ENCODE measurements at regions not wholly inside any gene's neighbourhood (a gene's known extent, or its start where the extent isn't known, plus 50 kb on each side); places are given as distances from the start of the nearest gene placed in this dataset.

DNA sequence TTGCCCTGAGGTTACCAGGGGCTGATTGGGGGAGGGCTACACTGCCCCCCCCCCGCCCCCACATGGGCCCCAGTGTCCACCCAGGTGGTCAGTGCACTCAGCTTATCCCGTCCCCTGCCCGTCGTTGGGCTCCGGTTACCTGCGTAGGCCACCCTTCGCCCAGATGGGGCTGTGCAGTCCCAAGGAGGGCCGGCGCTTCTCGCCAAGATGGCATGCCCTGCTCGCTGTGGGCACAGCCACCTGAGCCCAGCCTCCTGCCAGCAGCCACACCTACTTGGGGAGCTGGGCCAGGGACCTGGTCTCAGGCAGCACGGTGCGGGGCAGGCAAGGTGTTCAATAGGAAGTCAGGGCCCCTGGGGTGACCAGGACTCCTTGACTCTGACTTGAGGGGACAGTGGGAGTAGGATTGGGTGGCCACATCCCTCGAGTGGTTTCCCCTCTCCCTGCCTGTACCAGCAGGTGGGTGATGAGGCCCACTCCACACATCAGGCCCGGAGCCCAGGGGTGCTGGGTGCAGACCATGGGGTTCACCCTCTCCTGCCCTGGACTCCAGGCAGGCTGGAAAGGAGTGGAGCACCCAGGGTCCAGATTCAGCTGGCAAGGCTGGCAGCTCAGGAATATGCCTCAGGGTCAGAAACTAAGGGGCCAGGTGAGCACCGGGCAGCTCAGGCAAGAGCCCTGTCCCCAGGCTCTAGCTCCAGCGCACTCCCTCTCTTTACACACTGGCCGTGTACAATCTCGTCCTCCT lies 170.3 kb downstream of the GLI2 start:
- Histone ChIP-seq H3K79me2 (ENCODE audit: control insufficient read depth, insufficient read depth, low read length) (no peaks in the 10 kb centered on the region), H3K27me3 (replicated peaks in 1 of 4; ENCODE audit: control extremely low read depth in 1 of 4, control insufficient read depth in 3 of 4, insufficient read depth in 4 of 4, low read length in 3 of 4) (no peaks in the 10 kb centered on the region), H2AFZ (ENCODE audit: insufficient read depth, low read depth, low read length, poor library complexity, severe bottlenecking) (no peak overlapping the region), H3K9me3 (ENCODE audit: control extremely low read depth in 1 of 3, control insufficient read depth in 2 of 3, insufficient read depth in 1 of 3, low read length in 2 of 3) (peaks cover 0 to 3% (median 0%) of the 10 kb centered on the region in 3 donors), H4K20me1 (ENCODE audit: control insufficient read depth, insufficient read depth, low read length, poor library complexity, severe bottlenecking) (no peaks in the 10 kb centered on the region), H3K4me2 (replicated peaks; ENCODE audit: low read depth, low read length, poor library complexity, severe bottlenecking) (no peak overlapping the region), H3K4me3 (ENCODE audit: control extremely low read depth in 1 of 5, extremely low read depth in 1 of 5, insufficient read depth in 1 of 5, low read depth in 2 of 5, low read length in 4 of 5) (no peak overlapping the region), H3K36me3 (replicated peaks in 1 of 2; ENCODE audit: control extremely low read depth in 1 of 2, control insufficient read depth in 1 of 2, extremely low read depth in 1 of 2, insufficient read depth in 2 of 2, low read length in 1 of 2) (no peaks in the 10 kb centered on the region), H3K4me1 (ENCODE audit: control insufficient read depth in 2 of 2, insufficient read depth in 2 of 2, low read length in 2 of 2) (no peaks in the 10 kb centered on the region), H3K9ac (ENCODE audit: low read length) (no peak overlapping the region), H3K27ac (ENCODE audit: low read length in 2 of 2) (no peak overlapping the region)
- ChIA-PET CTCF (no interaction called here), POLR2A (no interaction called here)
- DNase-seq: no peak
- no peaks in the 10 kb centered on the region for H3K27me3 Mint-ChIP-seq
- intact Hi-C loops (cut with micrococcal nuclease): no loop called here
- no peak for ATAC-seq (ENCODE audit: low read depth)
- no peak overlapping the region for H3K4me3 Mint-ChIP-seq
- TF ChIP-seq EZH2 (IDR thresholded peaks at IDR 0.05; ENCODE audit: borderline replicate concordance, insufficient read depth, low read depth, low read length, poor library complexity, severe bottlenecking): no peak
- TF ChIP-seq, protein P1, sequence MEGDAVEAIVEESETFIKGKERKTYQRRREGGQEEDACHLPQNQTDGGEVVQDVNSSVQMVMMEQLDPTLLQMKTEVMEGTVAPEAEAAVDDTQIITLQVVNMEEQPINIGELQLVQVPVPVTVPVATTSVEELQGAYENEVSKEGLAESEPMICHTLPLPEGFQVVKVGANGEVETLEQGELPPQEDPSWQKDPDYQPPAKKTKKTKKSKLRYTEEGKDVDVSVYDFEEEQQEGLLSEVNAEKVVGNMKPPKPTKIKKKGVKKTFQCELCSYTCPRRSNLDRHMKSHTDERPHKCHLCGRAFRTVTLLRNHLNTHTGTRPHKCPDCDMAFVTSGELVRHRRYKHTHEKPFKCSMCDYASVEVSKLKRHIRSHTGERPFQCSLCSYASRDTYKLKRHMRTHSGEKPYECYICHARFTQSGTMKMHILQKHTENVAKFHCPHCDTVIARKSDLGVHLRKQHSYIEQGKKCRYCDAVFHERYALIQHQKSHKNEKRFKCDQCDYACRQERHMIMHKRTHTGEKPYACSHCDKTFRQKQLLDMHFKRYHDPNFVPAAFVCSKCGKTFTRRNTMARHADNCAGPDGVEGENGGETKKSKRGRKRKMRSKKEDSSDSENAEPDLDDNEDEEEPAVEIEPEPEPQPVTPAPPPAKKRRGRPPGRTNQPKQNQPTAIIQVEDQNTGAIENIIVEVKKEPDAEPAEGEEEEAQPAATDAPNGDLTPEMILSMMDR (IDR thresholded peaks at IDR 0.05): no peak
- H3K27ac Mint-ChIP-seq: no peak overlapping the region
- 90% methylated on average over 16 of the region's 19 CpGs for WGBS (ENCODE audit: insufficient coverage)
- H3K9me3 Mint-ChIP-seq (ENCODE audit: insufficient read depth): no peaks in the 10 kb centered on the region
- H3K4me1 Mint-ChIP-seq: no peaks in the 10 kb centered on the region

DNA sequence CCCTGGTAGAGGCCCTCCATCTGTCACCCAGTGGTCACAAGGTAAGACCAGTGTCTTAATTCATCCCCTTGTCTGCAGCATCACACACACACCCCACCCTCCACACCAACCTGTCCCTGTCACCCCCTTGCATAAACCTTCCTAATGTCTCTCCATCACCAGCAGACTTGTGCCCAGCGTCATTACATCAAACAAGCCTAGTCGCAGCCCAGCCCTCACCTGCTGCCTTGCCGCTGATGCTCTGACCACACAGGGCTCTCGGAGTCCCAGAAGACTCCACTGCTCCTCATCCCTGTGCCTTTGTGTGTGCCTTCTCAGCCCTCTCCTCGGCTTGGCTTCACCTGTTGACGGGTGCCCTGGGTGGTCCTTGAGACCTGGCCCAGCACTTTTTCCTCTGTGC lies 171.2 kb downstream of the GLI2 start:
- 94% methylated on average over 6 of the region's 6 CpGs for WGBS (ENCODE audit: insufficient coverage)
- DNase-seq (no peak), ATAC-seq (ENCODE audit: low read depth) (no peak)
- H3K4me2 ChIP-seq (replicated peaks; ENCODE audit: low read depth, low read length, poor library complexity, severe bottlenecking): no peak overlapping the region
- CTCF ChIA-PET: no interaction called here
- no peak overlapping the region for H2AFZ ChIP-seq (ENCODE audit: insufficient read depth, low read depth, low read length, poor library complexity, severe bottlenecking)
- H3K36me3 ChIP-seq (replicated peaks in 1 of 2; ENCODE audit: control extremely low read depth in 1 of 2, control insufficient read depth in 1 of 2, extremely low read depth in 1 of 2, insufficient read depth in 2 of 2, low read length in 1 of 2): no peaks in the 10 kb centered on the region
- peaks cover 0 to 3% (median 0%) of the 10 kb centered on the region in 3 donors for H3K9me3 ChIP-seq (ENCODE audit: control extremely low read depth in 1 of 3, control insufficient read depth in 2 of 3, insufficient read depth in 1 of 3, low read length in 2 of 3)
- H3K27me3 ChIP-seq (replicated peaks in 1 of 4; ENCODE audit: control extremely low read depth in 1 of 4, control insufficient read depth in 3 of 4, insufficient read depth in 4 of 4, low read length in 3 of 4): no peaks in the 10 kb centered on the region
- intact Hi-C loops (cut with micrococcal nuclease): no loop called here
- no peak overlapping the region for H3K27ac Mint-ChIP-seq
- no peak overlapping the region for H3K4me3 Mint-ChIP-seq
- H3K4me3 ChIP-seq (ENCODE audit: control extremely low read depth in 1 of 5, extremely low read depth in 1 of 5, insufficient read depth in 1 of 5, low read depth in 2 of 5, low read length in 4 of 5): no peak overlapping the region
- H3K27me3 Mint-ChIP-seq: no peaks in the 10 kb centered on the region
- no peak overlapping the region for H3K27ac ChIP-seq (ENCODE audit: low read length in 2 of 2)
- H3K4me1 Mint-ChIP-seq: no peaks in the 10 kb centered on the region
- POLR2A ChIA-PET: no interaction called here
- TF ChIP-seq, protein P1 (IDR thresholded peaks at IDR 0.05): no peak
- TF ChIP-seq EZH2 (IDR thresholded peaks at IDR 0.05; ENCODE audit: borderline replicate concordance, insufficient read depth, low read depth, low read length, poor library complexity, severe bottlenecking): no peak
- H3K4me1 ChIP-seq (ENCODE audit: control insufficient read depth in 2 of 2, insufficient read depth in 2 of 2, low read length in 2 of 2): no peaks in the 10 kb centered on the region
- H4K20me1 ChIP-seq (ENCODE audit: control insufficient read depth, insufficient read depth, low read length, poor library complexity, severe bottlenecking): no peaks in the 10 kb centered on the region
- no peaks in the 10 kb centered on the region for H3K79me2 ChIP-seq (ENCODE audit: control insufficient read depth, insufficient read depth, low read length)
- no peaks in the 10 kb centered on the region for H3K9me3 Mint-ChIP-seq (ENCODE audit: insufficient read depth)
- no peak overlapping the region for H3K9ac ChIP-seq (ENCODE audit: low read length)

All from B cell (primary cell).